ENCODE measurements at regions not wholly inside any gene's neighbourhood (a gene's known extent, or its start where the extent isn't known, plus 50 kb on each side); places are given as distances from the start of the nearest gene placed in this dataset.

DNA sequence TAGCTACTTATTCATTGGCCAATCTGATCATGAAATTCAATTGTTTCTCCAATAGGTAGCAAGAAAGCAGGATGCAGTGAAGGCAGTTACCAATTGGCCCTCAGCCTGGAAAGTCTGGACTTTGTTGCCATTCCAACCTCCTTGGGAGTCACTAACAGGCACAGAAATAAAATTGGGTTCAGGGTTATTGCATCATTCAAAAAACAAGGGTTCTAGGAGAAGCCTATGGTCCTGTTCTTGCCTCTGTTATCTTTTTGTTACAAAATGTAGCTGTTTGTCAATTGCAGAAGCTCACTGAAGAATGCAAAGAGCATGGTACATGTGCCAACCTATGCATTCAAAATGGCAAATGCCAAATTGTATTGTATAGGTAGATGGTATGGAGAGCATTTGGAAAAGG, 51.0 kb upstream of the CCNG1 start:
- TF ChIP-seq POLR2A (IDR thresholded peaks at IDR 0.05), result no peak
- TF ChIP-seq, protein P1, sequence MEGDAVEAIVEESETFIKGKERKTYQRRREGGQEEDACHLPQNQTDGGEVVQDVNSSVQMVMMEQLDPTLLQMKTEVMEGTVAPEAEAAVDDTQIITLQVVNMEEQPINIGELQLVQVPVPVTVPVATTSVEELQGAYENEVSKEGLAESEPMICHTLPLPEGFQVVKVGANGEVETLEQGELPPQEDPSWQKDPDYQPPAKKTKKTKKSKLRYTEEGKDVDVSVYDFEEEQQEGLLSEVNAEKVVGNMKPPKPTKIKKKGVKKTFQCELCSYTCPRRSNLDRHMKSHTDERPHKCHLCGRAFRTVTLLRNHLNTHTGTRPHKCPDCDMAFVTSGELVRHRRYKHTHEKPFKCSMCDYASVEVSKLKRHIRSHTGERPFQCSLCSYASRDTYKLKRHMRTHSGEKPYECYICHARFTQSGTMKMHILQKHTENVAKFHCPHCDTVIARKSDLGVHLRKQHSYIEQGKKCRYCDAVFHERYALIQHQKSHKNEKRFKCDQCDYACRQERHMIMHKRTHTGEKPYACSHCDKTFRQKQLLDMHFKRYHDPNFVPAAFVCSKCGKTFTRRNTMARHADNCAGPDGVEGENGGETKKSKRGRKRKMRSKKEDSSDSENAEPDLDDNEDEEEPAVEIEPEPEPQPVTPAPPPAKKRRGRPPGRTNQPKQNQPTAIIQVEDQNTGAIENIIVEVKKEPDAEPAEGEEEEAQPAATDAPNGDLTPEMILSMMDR (IDR thresholded peaks at IDR 0.05), result no peak

Measured in ovary (tissue), 3 donors.